CD14-positive monocyte (primary cell): ENCODE measurements at regions not wholly inside any gene's neighbourhood (a gene's known extent, or its start where the extent isn't known, plus 50 kb on each side); places are given as distances from the start of the nearest gene placed in this dataset.
A peak's percentile ranks its signal among the peaks of the same experiment; 100 is the strongest.

Source experiments
- DNase-seq, 3 donors: peaks; one replicate each; pipeline ENCODE4 v3.0.0-alpha.2; 2011 to 2022
- H2AFZ ChIP-seq: 2 replicates; pipeline ENCODE4 v1.6.0; 2012; ENCODE audit warnings: mild to moderate bottlenecking, low read depth, low read length, inconsistent platforms; ENCODE audit not compliant: insufficient read depth, poor library complexity, severe bottlenecking
- H3K27ac ChIP-seq, 2 donors: 1 replicate in 1 of 2; 2 replicates in 1 of 2; pipeline ENCODE4 v1.5.1; 2012 to 2013; ENCODE audit warnings: low read length in 2 of 2, control low read depth in 1 of 2, inconsistent platforms in 1 of 2, low read depth in 1 of 2, mild to moderate bottlenecking in 1 of 2
- H3K27me3 ChIP-seq, 2 donors: one replicate each; pipeline versions ENCODE4 v1.6.0 to v1.6.1; 2011 to 2013; ENCODE audit warnings: low read length in 2 of 2; ENCODE audit not compliant: control insufficient read depth in 2 of 2, insufficient read depth in 2 of 2
- H3K36me3 ChIP-seq, 2 donors: replicated peaks in 1 of 2; 1 replicate in 1 of 2; 2 replicates in 1 of 2; pipeline versions ENCODE4 v1.5.1 to v1.6.1; 2012 to 2013; ENCODE audit warnings: low read length in 2 of 2, control low read depth in 1 of 2, inconsistent platforms in 1 of 2, mild to moderate bottlenecking in 1 of 2; ENCODE audit not compliant: insufficient read depth in 2 of 2, control insufficient read depth in 1 of 2
- H3K4me1 ChIP-seq, 2 donors: 1 replicate in 1 of 2; 2 replicates in 1 of 2; pipeline versions ENCODE4 v1.5.1 to v1.6.1; 2012 to 2013; ENCODE audit warnings: low read length in 2 of 2, control low read depth in 1 of 2, inconsistent platforms in 1 of 2, mild to moderate bottlenecking in 1 of 2, moderate library complexity in 1 of 2; ENCODE audit not compliant: insufficient read depth in 2 of 2, control insufficient read depth in 1 of 2
- H3K4me2 ChIP-seq: replicated peaks from 2 replicates; pipeline ENCODE3; 2012; ENCODE audit warnings: low read length, moderate library complexity, mild to moderate bottlenecking; ENCODE audit not compliant: poor library complexity, severe bottlenecking; ENCODE audit errors: extremely low read depth
- H3K4me3 ChIP-seq, 3 experiments: fragments of 200-600 bp in 1 of 3; sonication (generic) in 1 of 3; replicated peaks in 1 of 3; 1 replicate in 2 of 3; 2 replicates in 1 of 3; pipeline ENCODE4 v1.5.1; 2011 to 2013; ENCODE audit warnings: low read length in 3 of 3, mild to moderate bottlenecking in 3 of 3, control low read depth in 2 of 3, low read depth in 2 of 3, inconsistent platforms in 1 of 3, moderate library complexity in 1 of 3
- H3K79me2 ChIP-seq: 2 replicates; pipeline ENCODE4 v1.6.0; 2012; ENCODE audit warnings: mild to moderate bottlenecking, control low read depth, inconsistent platforms, low read length, moderate library complexity; ENCODE audit not compliant: insufficient read depth
- H3K9ac ChIP-seq: 2 replicates; pipeline ENCODE4 v1.6.0; 2017; ENCODE audit warnings: low read length, mild to moderate bottlenecking; ENCODE audit not compliant: insufficient read depth, poor library complexity, severe bottlenecking
- H3K9me3 ChIP-seq, 2 donors: replicated peaks in 1 of 2; 1 replicate in 1 of 2; 2 replicates in 1 of 2; pipeline versions ENCODE4 v1.5.1 to v1.6.1; 2012 to 2013; ENCODE audit warnings: low read length in 2 of 2, control low read depth in 1 of 2; ENCODE audit not compliant: control insufficient read depth in 1 of 2, insufficient read depth in 1 of 2
- H4K20me1 ChIP-seq: 2 replicates; pipeline ENCODE4 v1.6.0; 2012; ENCODE audit warnings: mild to moderate bottlenecking, low read length, control low read depth, moderate library complexity; ENCODE audit not compliant: insufficient read depth
- H3K27ac Mint-ChIP-seq, 7 donors: one replicate each; pipeline ENCODE4 v1.8.0; 2020; ENCODE audit warnings: mild to moderate bottlenecking in 7 of 7, mixed read lengths in 7 of 7, moderate library complexity in 6 of 7, inconsistent platforms in 2 of 7
- H3K27me3 Mint-ChIP-seq, 3 donors: one replicate each; pipeline ENCODE4 v1.8.0; 2021 to 2022; ENCODE audit warnings: low read depth in 3 of 3, mild to moderate bottlenecking in 3 of 3, mixed read lengths in 3 of 3, moderate library complexity in 3 of 3, inconsistent platforms in 1 of 3
- H3K36me3 Mint-ChIP-seq, 2 donors: one replicate each; pipeline ENCODE4 v1.8.0; 2020; ENCODE audit warnings: mixed read lengths in 2 of 2, inconsistent platforms in 1 of 2, mild to moderate bottlenecking in 1 of 2
- H3K4me1 Mint-ChIP-seq: one replicate; pipeline ENCODE4 v1.8.0; 2020; ENCODE audit warnings: mild to moderate bottlenecking, mixed read lengths
- H3K4me3 Mint-ChIP-seq, 2 donors: one replicate each; pipeline ENCODE4 v1.8.0; 2020; ENCODE audit warnings: mild to moderate bottlenecking in 2 of 2, mixed read lengths in 2 of 2, moderate library complexity in 1 of 2
- H3K9me3 Mint-ChIP-seq, 7 donors: one replicate each; pipeline ENCODE4 v1.8.0; 2020 to 2022; ENCODE audit warnings: mixed read lengths in 7 of 7, mild to moderate bottlenecking in 6 of 7, moderate library complexity in 6 of 7, inconsistent platforms in 2 of 7
- WGBS: methylation state at CpG from one replicate; pipeline ENCODE4 v1.1.5; 2013; ENCODE audit warnings: missing lambda C conversion rate; ENCODE audit not compliant: insufficient coverage; 5-methylcytosine and 5-hydroxymethylcytosine counted together
- intact Hi-C, 2 donors: fragments of 100-400 bp; cut with micrococcal nuclease; formaldehyde crosslinking; loops; one replicate each; pipeline versions ENCODE4 v1.15.0 to v1.15.1; 2023
- TF ChIP-seq, protein P1 (sequence below): fragments of 200-600 bp; IDR thresholded peaks from one replicate; pipeline ENCODE4 v1.8.0; 2022; ENCODE audit warnings: antibody characterized with exemption, mild to moderate bottlenecking

DNA sequence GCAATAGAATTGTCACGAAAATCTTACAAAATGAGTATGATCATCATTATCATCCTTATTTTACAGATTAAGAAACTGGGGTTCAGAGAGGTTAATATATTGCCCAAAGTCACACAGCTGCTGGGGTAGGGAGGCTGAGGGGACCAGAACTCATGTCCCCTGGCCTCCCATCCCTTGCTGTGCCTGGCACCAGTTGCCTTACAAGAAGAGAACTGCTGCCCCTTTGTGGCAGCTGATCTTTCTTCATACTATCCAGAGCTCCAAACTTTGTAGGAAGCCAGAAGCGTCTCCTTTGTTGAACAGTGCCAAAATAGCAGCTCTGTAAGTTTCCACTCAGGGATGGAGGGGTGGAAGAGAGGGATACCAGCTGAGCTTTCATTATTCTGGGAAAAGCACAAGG is 236.8 kb upstream of the TBC1D5 start:
- H3K36me3 Mint-ChIP-seq, result no peaks in the 10 kb centered on the region

DNA sequence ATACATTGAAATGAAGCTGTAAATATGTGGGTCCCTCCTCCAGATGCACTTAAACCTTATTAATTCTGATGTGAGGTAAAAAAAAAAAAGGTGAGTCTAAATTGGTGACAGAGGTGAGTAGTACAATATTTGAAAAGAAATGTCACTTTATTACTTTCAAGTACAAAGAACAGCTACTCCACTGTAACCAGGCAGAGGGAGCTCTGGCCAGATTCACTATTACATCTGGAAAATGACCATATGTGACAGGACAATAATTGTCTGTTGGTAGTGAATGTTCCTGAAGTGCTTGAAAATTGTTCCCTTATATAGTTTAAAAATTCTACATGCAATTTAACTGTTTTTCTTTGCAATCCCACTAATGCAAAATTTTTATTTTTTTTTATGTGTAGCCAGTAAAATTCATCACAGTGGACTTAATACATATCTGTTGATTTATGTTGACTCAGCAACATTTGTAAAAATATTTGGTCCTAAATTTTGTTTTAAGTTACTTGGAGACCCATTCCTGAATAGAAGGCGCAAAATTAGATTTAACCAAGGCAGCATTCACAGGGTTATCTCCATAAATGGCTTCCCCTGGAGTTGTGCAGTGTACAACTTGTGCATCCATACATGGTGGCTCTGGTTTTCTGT is 231.9 kb upstream of the TBC1D5 start:
- Histone ChIP-seq H2AFZ (no peak overlapping the region), H3K36me3 (no peaks in the 10 kb centered on the region), H3K9me3 (no peaks in the 10 kb centered on the region), H3K4me2 (no peak overlapping the region), H3K4me1 (no peaks in the 10 kb centered on the region), H3K4me3 (no peak overlapping the region), H3K27me3 (no peaks in the 10 kb centered on the region), H3K9ac (no peak overlapping the region), H3K79me2 (no peaks in the 10 kb centered on the region), H3K27ac (no peak overlapping the region), H4K20me1 (no peaks in the 10 kb centered on the region)
- Mint-ChIP-seq H3K27ac (no peak overlapping the region), H3K4me1 (peaks cover 5% of the 10 kb centered on the region), H3K36me3 (no peaks in the 10 kb centered on the region), H3K27me3 (no peaks in the 10 kb centered on the region), H3K4me3 (no peak overlapping the region), H3K9me3 (no peaks in the 10 kb centered on the region)
- WGBS, result 83% methylated on average over 1 of the region's 1 CpG
- TF ChIP-seq, protein P1, sequence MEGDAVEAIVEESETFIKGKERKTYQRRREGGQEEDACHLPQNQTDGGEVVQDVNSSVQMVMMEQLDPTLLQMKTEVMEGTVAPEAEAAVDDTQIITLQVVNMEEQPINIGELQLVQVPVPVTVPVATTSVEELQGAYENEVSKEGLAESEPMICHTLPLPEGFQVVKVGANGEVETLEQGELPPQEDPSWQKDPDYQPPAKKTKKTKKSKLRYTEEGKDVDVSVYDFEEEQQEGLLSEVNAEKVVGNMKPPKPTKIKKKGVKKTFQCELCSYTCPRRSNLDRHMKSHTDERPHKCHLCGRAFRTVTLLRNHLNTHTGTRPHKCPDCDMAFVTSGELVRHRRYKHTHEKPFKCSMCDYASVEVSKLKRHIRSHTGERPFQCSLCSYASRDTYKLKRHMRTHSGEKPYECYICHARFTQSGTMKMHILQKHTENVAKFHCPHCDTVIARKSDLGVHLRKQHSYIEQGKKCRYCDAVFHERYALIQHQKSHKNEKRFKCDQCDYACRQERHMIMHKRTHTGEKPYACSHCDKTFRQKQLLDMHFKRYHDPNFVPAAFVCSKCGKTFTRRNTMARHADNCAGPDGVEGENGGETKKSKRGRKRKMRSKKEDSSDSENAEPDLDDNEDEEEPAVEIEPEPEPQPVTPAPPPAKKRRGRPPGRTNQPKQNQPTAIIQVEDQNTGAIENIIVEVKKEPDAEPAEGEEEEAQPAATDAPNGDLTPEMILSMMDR, result no peak
- intact Hi-C loops, result no loop called here
- no peak for DNase-seq

More for the DNA sequence above, 236.8 kb upstream of the TBC1D5 start:
- peaks cover 17 to 19% of the 10 kb centered on the region in 2 donors for H3K4me1 ChIP-seq
- intact Hi-C loops, result no loop called here
- H3K36me3 ChIP-seq, result no peaks in the 10 kb centered on the region
- H3K79me2 ChIP-seq, result no peaks in the 10 kb centered on the region
- Mint-ChIP-seq H3K4me3 (no peak overlapping the region), H3K27ac (peak overlapping the region in 1 of 7 donors; percentile 1), H3K9me3 (no peaks in the 10 kb centered on the region), H3K4me1 (peaks cover 27% of the 10 kb centered on the region), H3K27me3 (no peaks in the 10 kb centered on the region)
- no peak overlapping the region for H3K27ac ChIP-seq
- no peak overlapping the region for H3K9ac ChIP-seq
- H2AFZ ChIP-seq, result no peak overlapping the region
- no CpG with 5 or more reads among the region's 2 CpGs for WGBS
- no peak overlapping the region for H3K4me2 ChIP-seq
- H4K20me1 ChIP-seq, result no peaks in the 10 kb centered on the region
- H3K27me3 ChIP-seq, result no peaks in the 10 kb centered on the region
- TF ChIP-seq, protein P1, result no peak
- H3K4me3 ChIP-seq, result no peak overlapping the region
- H3K9me3 ChIP-seq, result no peaks in the 10 kb centered on the region
- no peak for DNase-seq
